ENCODE measurements at regions not wholly inside any gene's neighbourhood (a gene's known extent, or its start where the extent isn't known, plus 50 kb on each side); places are given as distances from the start of the nearest gene placed in this dataset.

- H3K27me3 ChIP-seq, result no peaks in the 10 kb centered on the region
- WGBS, 3 donors, result 51 to 66% (median 59%) methylated on average over 3 of the region's 3 CpGs
These were observed 486.4 kb downstream of the BCL11A start for GRCh38 chr2:60067006-60067405.

GRCh38 chr2:60066096-60066839 is 487.2 kb downstream of the BCL11A start:
- intact Hi-C loops (cut with DNase I), result no loop called here
- no peak for TF ChIP-seq POLR2A (IDR thresholded peaks at IDR 0.05)
- TF ChIP-seq EP300 (IDR thresholded peaks at IDR 0.05), result no peak
- TF ChIP-seq, protein P1, sequence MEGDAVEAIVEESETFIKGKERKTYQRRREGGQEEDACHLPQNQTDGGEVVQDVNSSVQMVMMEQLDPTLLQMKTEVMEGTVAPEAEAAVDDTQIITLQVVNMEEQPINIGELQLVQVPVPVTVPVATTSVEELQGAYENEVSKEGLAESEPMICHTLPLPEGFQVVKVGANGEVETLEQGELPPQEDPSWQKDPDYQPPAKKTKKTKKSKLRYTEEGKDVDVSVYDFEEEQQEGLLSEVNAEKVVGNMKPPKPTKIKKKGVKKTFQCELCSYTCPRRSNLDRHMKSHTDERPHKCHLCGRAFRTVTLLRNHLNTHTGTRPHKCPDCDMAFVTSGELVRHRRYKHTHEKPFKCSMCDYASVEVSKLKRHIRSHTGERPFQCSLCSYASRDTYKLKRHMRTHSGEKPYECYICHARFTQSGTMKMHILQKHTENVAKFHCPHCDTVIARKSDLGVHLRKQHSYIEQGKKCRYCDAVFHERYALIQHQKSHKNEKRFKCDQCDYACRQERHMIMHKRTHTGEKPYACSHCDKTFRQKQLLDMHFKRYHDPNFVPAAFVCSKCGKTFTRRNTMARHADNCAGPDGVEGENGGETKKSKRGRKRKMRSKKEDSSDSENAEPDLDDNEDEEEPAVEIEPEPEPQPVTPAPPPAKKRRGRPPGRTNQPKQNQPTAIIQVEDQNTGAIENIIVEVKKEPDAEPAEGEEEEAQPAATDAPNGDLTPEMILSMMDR (IDR thresholded peaks at IDR 0.05), result no peak
- no peak for DNase-seq
- WGBS, 3 donors, result 88 to 90% (median 88%) methylated on average over 6 of the region's 6 CpGs
- Histone ChIP-seq H3K36me3 (no peaks in the 10 kb centered on the region), H3K27me3 (no peaks in the 10 kb centered on the region), H3K9me3 (no peaks in the 10 kb centered on the region), H3K27ac (no peak overlapping the region), H3K4me1 (ENCODE audit: insufficient read depth) (no peaks in the 10 kb centered on the region), H3K4me3 (no peak overlapping the region)

More at GRCh38 chr2:60067006-60067405, 486.4 kb downstream of the BCL11A start:
- H3K4me1 ChIP-seq (ENCODE audit: insufficient read depth), result no peaks in the 10 kb centered on the region
- H3K36me3 ChIP-seq, result no peaks in the 10 kb centered on the region
- no peak for DNase-seq
- TF ChIP-seq EP300 (IDR thresholded peaks at IDR 0.05) (no peak), POLR2A (IDR thresholded peaks at IDR 0.05) (no peak)
- TF ChIP-seq, protein P1 (IDR thresholded peaks at IDR 0.05), result no peak
- no peaks in the 10 kb centered on the region for H3K9me3 ChIP-seq
- H3K27ac ChIP-seq, result no peak overlapping the region
- no peak overlapping the region for H3K4me3 ChIP-seq
- intact Hi-C loops (cut with DNase I), result no loop called here

GRCh38 chr2:60064687-60065389 is 488.6 kb downstream of the BCL11A start:
- no peaks in the 10 kb centered on the region for H3K27me3 ChIP-seq
- TF ChIP-seq POLR2A (IDR thresholded peaks at IDR 0.05), result no peak
- TF ChIP-seq, protein P1 (IDR thresholded peaks at IDR 0.05), result no peak
- TF ChIP-seq EP300 (IDR thresholded peaks at IDR 0.05), result no peak
- no peak for DNase-seq
- H3K9me3 ChIP-seq, result no peaks in the 10 kb centered on the region
- intact Hi-C loops (cut with DNase I), result no loop called here
- 16 to 35% (median 20%) methylated on average over 7 of the region's 7 CpGs for WGBS, 3 donors
- no peak overlapping the region for H3K27ac ChIP-seq
- no peaks in the 10 kb centered on the region for H3K36me3 ChIP-seq
- H3K4me1 ChIP-seq (ENCODE audit: insufficient read depth), result no peaks in the 10 kb centered on the region
- H3K4me3 ChIP-seq, result no peak overlapping the region

GRCh38 chr2:60058781-60059180 is 494.7 kb downstream of the BCL11A start:
- DNase-seq, result no peak
- H3K27me3 ChIP-seq, result no peaks in the 10 kb centered on the region
- intact Hi-C loops (cut with DNase I), result no loop called here
- no peak overlapping the region for H3K4me3 ChIP-seq
- H3K27ac ChIP-seq, result no peak overlapping the region
- no peaks in the 10 kb centered on the region for H3K9me3 ChIP-seq
- WGBS, 3 donors, result 82 to 88% (median 84%) methylated on average over 6 of the region's 6 CpGs
- H3K4me1 ChIP-seq (ENCODE audit: insufficient read depth), result no peaks in the 10 kb centered on the region
- no peaks in the 10 kb centered on the region for H3K36me3 ChIP-seq
- TF ChIP-seq, protein P1 (IDR thresholded peaks at IDR 0.05), result no peak
- TF ChIP-seq POLR2A (IDR thresholded peaks at IDR 0.05) (no peak), EP300 (IDR thresholded peaks at IDR 0.05) (no peak)
